T-cell (primary cell): ENCODE measurements at regions not wholly inside any gene's neighbourhood (a gene's known extent, or its start where the extent isn't known, plus 50 kb on each side); places are given as distances from the start of the nearest gene placed in this dataset.

Experiments used
- ATAC-seq, 4 experiments: fragments of 200-7000 bp in 3 of 4; fragments of 150-1000 bp in 1 of 4; cut with Tn5 transposase; replicated peaks in 1 of 4; 1 replicate in 3 of 4; 2 replicates in 1 of 4; pipeline ENCODE4 v1.10.0; 2021; ENCODE audit warnings: moderate library complexity in 3 of 4, mild to moderate bottlenecking in 2 of 4, moderate number of reproducible peaks in 1 of 4
- CTCF ChIA-PET, 2 donors: fragments of 300-600 bp; sonication (Branson Sonifier 250); formaldehyde crosslinking; loops; one replicate each; lab custom pipeline; 2022; ENCODE audit warnings: antibody characterized with exemption in 2 of 2; lab: Charles Lee
- POLR2A ChIA-PET, 2 donors: fragments of 300-600 bp; sonication (Branson Sonifier 250); formaldehyde crosslinking; loops; one replicate each; lab custom pipeline; 2022; ENCODE audit warnings: antibody characterized with exemption in 2 of 2; lab: Charles Lee
- DNase-seq, 35 experiments: peaks; one replicate each; pipeline versions ENCODE4 v3.0.0 to v3.0.0-alpha.2; 2013 to 2023
- H3K27ac ChIP-seq: one replicate; pipeline ENCODE4 v1.5.1; 2013; ENCODE audit warnings: low read length
- H3K27me3 ChIP-seq, 2 experiments: replicated peaks in 1 of 2; 1 replicate in 1 of 2; 2 replicates in 1 of 2; pipeline versions ENCODE4 v1.6.1 to v1.7.0; 2013; ENCODE audit warnings: low read length in 1 of 2, mixed read lengths in 1 of 2; ENCODE audit not compliant: control insufficient read depth in 2 of 2, insufficient read depth in 2 of 2; ENCODE audit errors: extremely low read depth in 1 of 2
- H3K36me3 ChIP-seq, 2 donors: 1 replicate in 1 of 2; 2 replicates in 1 of 2; pipeline versions ENCODE4 v1.6.1 to v1.7.0; 2013; ENCODE audit warnings: low read length in 1 of 2; ENCODE audit not compliant: control insufficient read depth in 2 of 2, insufficient read depth in 1 of 2; ENCODE audit errors: extremely low read depth in 1 of 2
- H3K4me1 ChIP-seq, 2 experiments: 1 replicate in 1 of 2; 2 replicates in 1 of 2; pipeline versions ENCODE4 v1.6.1 to v1.7.0; 2013; ENCODE audit warnings: low read length in 2 of 2, mixed read lengths in 1 of 2; ENCODE audit not compliant: insufficient read depth in 2 of 2, control insufficient read depth in 1 of 2; ENCODE audit errors: extremely low read depth in 1 of 2
- H3K4me3 ChIP-seq, 2 donors: 1 replicate in 1 of 2; 2 replicates in 1 of 2; pipeline versions ENCODE4 v1.5.1 to v1.7.0; 2013; ENCODE audit warnings: mild to moderate bottlenecking in 2 of 2, low read length in 1 of 2, moderate library complexity in 1 of 2; ENCODE audit not compliant: control insufficient read depth in 1 of 2; ENCODE audit errors: extremely low read depth in 1 of 2
- H3K9me3 ChIP-seq: 2 replicates; pipeline ENCODE4 v1.7.0; 2013
- H3K27ac Mint-ChIP-seq, 2 donors: one replicate each; pipeline ENCODE4 v1.8.0; 2020 to 2021; ENCODE audit warnings: mild to moderate bottlenecking in 2 of 2, mixed read lengths in 2 of 2
- H3K27me3 Mint-ChIP-seq, 2 donors: one replicate each; pipeline ENCODE4 v1.8.0; 2021 to 2022; ENCODE audit warnings: mixed read lengths in 2 of 2
- H3K36me3 Mint-ChIP-seq: one replicate; pipeline ENCODE4 v1.8.0; 2021; ENCODE audit warnings: mixed read lengths
- H3K4me1 Mint-ChIP-seq, 3 donors: one replicate each; pipeline ENCODE4 v1.8.0; 2020 to 2022; ENCODE audit warnings: mixed read lengths in 3 of 3, mild to moderate bottlenecking in 1 of 3
- H3K4me3 Mint-ChIP-seq, 3 donors: one replicate each; pipeline ENCODE4 v1.8.0; 2020 to 2022; ENCODE audit warnings: mild to moderate bottlenecking in 3 of 3, mixed read lengths in 3 of 3, moderate library complexity in 3 of 3
- H3K9me3 Mint-ChIP-seq, 3 donors: one replicate each; pipeline ENCODE4 v1.8.0; 2020 to 2022; ENCODE audit warnings: mixed read lengths in 3 of 3
- WGBS: methylation state at CpG from one replicate; pipeline ENCODE4 v1.1.5; 2013; ENCODE audit warnings: missing lambda C conversion rate; ENCODE audit not compliant: insufficient coverage; 5-methylcytosine and 5-hydroxymethylcytosine counted together

GRCh38 chr5:110086658-110087388, 397.1 kb downstream of the MAN2A1 start:
- Histone ChIP-seq H3K36me3 (no peaks in the 10 kb centered on the region), H3K4me3 (no peak overlapping the region), H3K27ac (no peak overlapping the region), H3K27me3 (no peaks in the 10 kb centered on the region), H3K9me3 (no peaks in the 10 kb centered on the region), H3K4me1 (no peaks in the 10 kb centered on the region)
- no peak overlapping the region for H3K4me3 Mint-ChIP-seq
- CTCF ChIA-PET: no interaction called here
- POLR2A ChIA-PET: no interaction called here
- no peaks in the 10 kb centered on the region for H3K36me3 Mint-ChIP-seq
- no peak overlapping the region for H3K27ac Mint-ChIP-seq
- H3K9me3 Mint-ChIP-seq: no peaks in the 10 kb centered on the region
- peaks cover 5 to 13% (median 9%) of the 10 kb centered on the region in 3 donors for H3K4me1 Mint-ChIP-seq
- no peaks in the 10 kb centered on the region for H3K27me3 Mint-ChIP-seq
- WGBS: no CpG with 5 or more reads among the region's 6 CpGs
- ATAC-seq (peak in 3 of 4 experiments; percentile 15 to 77 (median 55)), DNase-seq (peak in 18 of 35 experiments; percentile 0 to 26 (median 8))

- H3K27me3 Mint-ChIP-seq: no peaks in the 10 kb centered on the region
- no peak for ATAC-seq
- Histone ChIP-seq H3K27me3 (no peaks in the 10 kb centered on the region), H3K27ac (no peak overlapping the region), H3K9me3 (no peaks in the 10 kb centered on the region), H3K36me3 (no peaks in the 10 kb centered on the region), H3K4me3 (no peak overlapping the region), H3K4me1 (no peaks in the 10 kb centered on the region)
- H3K4me1 Mint-ChIP-seq: peaks cover 5 to 13% (median 9%) of the 10 kb centered on the region in 3 donors
- no peak overlapping the region for H3K27ac Mint-ChIP-seq
- no peak for DNase-seq
- H3K4me3 Mint-ChIP-seq: no peak overlapping the region
- ChIA-PET POLR2A (no interaction called here), CTCF (no interaction called here)
- H3K9me3 Mint-ChIP-seq: no peaks in the 10 kb centered on the region
- 85% methylated on average over 4 of the region's 7 CpGs for WGBS
- H3K36me3 Mint-ChIP-seq: no peaks in the 10 kb centered on the region
Measured at GRCh38 chr5:110087829-110088228, 398.1 kb downstream of the MAN2A1 start.

GRCh38 chr5:110088676-110089436, 399.1 kb downstream of the MAN2A1 start:
- Histone ChIP-seq H3K9me3 (no peaks in the 10 kb centered on the region), H3K27me3 (no peaks in the 10 kb centered on the region), H3K4me3 (no peak overlapping the region), H3K36me3 (no peaks in the 10 kb centered on the region), H3K4me1 (no peaks in the 10 kb centered on the region), H3K27ac (no peak overlapping the region)
- WGBS: 75% methylated on average over 1 of the region's 1 CpG
- DNase-seq: no peak
- Mint-ChIP-seq H3K36me3 (no peaks in the 10 kb centered on the region), H3K27me3 (no peaks in the 10 kb centered on the region), H3K4me3 (no peak overlapping the region), H3K4me1 (peaks cover 5 to 13% (median 9%) of the 10 kb centered on the region in 3 donors), H3K9me3 (no peaks in the 10 kb centered on the region), H3K27ac (no peak overlapping the region)
- ChIA-PET POLR2A (no interaction called here), CTCF (no interaction called here)
- ATAC-seq: no peak

DNA sequence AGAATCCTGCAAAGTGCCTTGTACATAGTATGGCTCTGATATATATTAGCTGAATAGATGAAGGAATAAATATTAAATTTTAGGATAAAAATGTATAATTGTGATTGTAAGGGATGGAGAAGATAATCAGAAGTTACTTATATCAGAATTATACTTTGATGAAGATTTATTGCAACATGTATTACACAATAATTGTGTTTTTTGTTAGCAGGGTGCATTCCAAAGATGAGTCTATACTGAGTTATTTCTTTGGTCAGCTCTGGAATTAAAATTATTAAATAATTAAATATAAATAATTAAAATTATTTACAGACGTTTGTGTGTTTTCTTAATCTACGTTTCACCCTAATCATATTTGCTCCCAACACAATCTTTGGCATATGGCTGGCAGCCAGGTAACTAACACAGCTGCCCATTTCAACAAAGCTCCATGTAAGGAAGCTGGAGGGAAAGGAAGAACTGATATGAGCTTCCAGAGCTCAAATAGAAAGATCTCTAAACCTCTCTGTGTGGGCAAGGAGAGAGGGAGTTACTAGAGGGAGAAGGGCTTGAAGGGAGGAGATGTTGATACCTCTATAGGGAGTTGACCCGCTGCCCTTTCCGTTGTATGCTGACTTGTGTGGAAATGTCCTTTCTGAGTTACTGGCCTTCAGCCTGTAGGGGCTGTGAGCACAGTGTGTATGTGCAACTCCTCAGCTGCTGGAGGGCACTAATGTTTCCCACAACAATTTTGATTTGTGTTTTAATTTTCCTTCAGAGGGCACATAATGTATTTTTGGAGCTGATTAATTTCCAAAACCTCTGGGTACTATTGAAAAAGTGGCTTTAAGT, 403.4 kb downstream of the MAN2A1 start:
- peaks cover 4 to 18% of the 10 kb centered on the region in 2 experiments for H3K4me1 ChIP-seq
- Mint-ChIP-seq H3K4me3 (no peak overlapping the region), H3K27ac (no peak overlapping the region), H3K9me3 (no peaks in the 10 kb centered on the region), H3K36me3 (no peaks in the 10 kb centered on the region), H3K27me3 (no peaks in the 10 kb centered on the region), H3K4me1 (peaks cover 0 to 2% (median 2%) of the 10 kb centered on the region in 3 donors)
- ChIA-PET POLR2A (no interaction called here), CTCF (no interaction called here)
- H3K27me3 ChIP-seq: no peaks in the 10 kb centered on the region
- no peak overlapping the region for H3K27ac ChIP-seq
- ATAC-seq (no peak), DNase-seq (no peak)
- no peaks in the 10 kb centered on the region for H3K36me3 ChIP-seq
- H3K9me3 ChIP-seq: no peaks in the 10 kb centered on the region
- H3K4me3 ChIP-seq: no peak overlapping the region
- WGBS: no CpG with 5 or more reads among the region's 4 CpGs

DNA sequence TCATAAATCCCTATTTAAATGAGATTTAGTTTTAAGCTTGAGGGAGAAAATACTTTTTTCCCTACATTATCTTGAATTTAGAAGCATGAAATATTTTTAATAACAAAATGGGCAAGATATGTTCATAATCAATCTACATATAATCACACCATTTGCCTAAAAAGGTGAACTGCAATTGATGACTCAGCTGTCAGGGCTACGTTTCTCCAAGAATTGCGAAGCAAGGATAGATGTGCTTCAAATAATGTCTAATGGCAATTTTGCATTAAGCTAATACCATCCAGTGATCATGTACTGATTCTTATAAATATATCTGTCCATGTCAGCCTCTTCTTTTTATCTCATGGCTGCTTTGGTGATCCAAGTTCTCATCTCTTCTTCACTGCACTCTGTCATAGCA, 404.4 kb downstream of the MAN2A1 start:
- no peak overlapping the region for H3K4me3 ChIP-seq
- H3K36me3 Mint-ChIP-seq: no peaks in the 10 kb centered on the region
- ChIA-PET CTCF (no interaction called here), POLR2A (no interaction called here)
- no CpG with 5 or more reads among the region's 2 CpGs for WGBS
- peaks cover 4 to 18% of the 10 kb centered on the region in 2 experiments for H3K4me1 ChIP-seq
- H3K27ac ChIP-seq: no peak overlapping the region
- H3K4me1 Mint-ChIP-seq: peaks cover 0 to 4% (median 0%) of the 10 kb centered on the region in 3 donors
- H3K9me3 ChIP-seq: no peaks in the 10 kb centered on the region
- H3K27me3 ChIP-seq: no peaks in the 10 kb centered on the region
- H3K9me3 Mint-ChIP-seq: no peaks in the 10 kb centered on the region
- no peak for ATAC-seq
- no peak overlapping the region for H3K27ac Mint-ChIP-seq
- H3K27me3 Mint-ChIP-seq: no peaks in the 10 kb centered on the region
- no peak for DNase-seq
- H3K36me3 ChIP-seq: no peaks in the 10 kb centered on the region
- no peak overlapping the region for H3K4me3 Mint-ChIP-seq

GRCh38 chr5:110094548-110094947, 404.8 kb downstream of the MAN2A1 start:
- ChIA-PET POLR2A (no interaction called here), CTCF (no interaction called here)
- H3K4me1 Mint-ChIP-seq: peaks cover 0 to 4% (median 0%) of the 10 kb centered on the region in 3 donors
- no peak overlapping the region for H3K27ac Mint-ChIP-seq
- no peaks in the 10 kb centered on the region for H3K27me3 ChIP-seq
- no peaks in the 10 kb centered on the region for H3K36me3 Mint-ChIP-seq
- no peaks in the 10 kb centered on the region for H3K9me3 Mint-ChIP-seq
- peaks cover 4 to 18% of the 10 kb centered on the region in 2 experiments for H3K4me1 ChIP-seq
- no peak overlapping the region for H3K4me3 ChIP-seq
- peak in 1 of 4 experiments; percentile 58 for ATAC-seq
- no peak for DNase-seq
- H3K36me3 ChIP-seq: no peaks in the 10 kb centered on the region
- no peaks in the 10 kb centered on the region for H3K27me3 Mint-ChIP-seq
- H3K27ac ChIP-seq: no peak overlapping the region
- no peaks in the 10 kb centered on the region for H3K9me3 ChIP-seq
- no peak overlapping the region for H3K4me3 Mint-ChIP-seq
